ES-I3 (cell line): ENCODE measurements at regions not wholly inside any gene's neighbourhood (a gene's known extent, or its start where the extent isn't known, plus 50 kb on each side); places are given as distances from the start of the nearest gene placed in this dataset.
"Not testable (repeated sequence)": the region's sequence is repeated elsewhere in the genome, so short reads cannot be mapped to it uniquely, and the experiment has no call there.

Source experiments
- H3K36me3 ChIP-seq: 2 replicates; pipeline ENCODE4 v1.6.1; 2013; ENCODE audit warnings: mild to moderate bottlenecking, low read length, control low read depth, moderate library complexity; ENCODE audit not compliant: insufficient read depth
- H3K4me1 ChIP-seq: 2 replicates; pipeline ENCODE4 v1.6.1; 2013; ENCODE audit warnings: mild to moderate bottlenecking, control low read depth, low read length; ENCODE audit not compliant: insufficient read depth
- H3K9ac ChIP-seq: 2 replicates; pipeline ENCODE4 v1.6.1; 2013; ENCODE audit warnings: low read depth, mild to moderate bottlenecking, low read length, moderate library complexity
- H3K9me3 ChIP-seq: 2 replicates; pipeline ENCODE4 v1.6.1; 2013; ENCODE audit warnings: mild to moderate bottlenecking, low read length, moderate library complexity; ENCODE audit not compliant: control insufficient read depth, insufficient read depth

GRCh38 chr9:78677326-78677725 lies 380.4 kb downstream of the PSAT1 start:
- H3K9ac ChIP-seq: no peak overlapping the region
- H3K36me3 ChIP-seq: no peaks in the 10 kb centered on the region
- no peaks in the 10 kb centered on the region for H3K9me3 ChIP-seq
- H3K4me1 ChIP-seq: no peaks in the 10 kb centered on the region

DNA sequence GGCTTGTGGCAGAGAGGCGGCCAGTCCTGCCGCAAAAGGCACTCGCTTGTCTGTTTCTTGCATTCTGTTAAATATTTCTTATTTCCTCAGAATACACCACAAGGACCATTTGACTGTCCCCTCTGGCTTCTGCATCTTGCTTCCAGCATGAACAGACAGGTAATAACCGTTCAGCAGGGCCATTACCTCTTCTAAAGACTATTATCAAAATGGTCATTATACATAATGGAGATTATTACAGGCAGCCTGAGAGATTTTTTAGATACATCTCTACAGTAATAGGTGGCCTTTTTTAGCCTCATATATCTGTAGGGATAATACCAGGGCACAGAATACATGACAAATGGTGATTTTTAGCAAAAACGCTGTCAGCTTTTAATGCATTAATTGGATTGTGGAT lies 382.0 kb downstream of the PSAT1 start:
- H3K4me1 ChIP-seq: no peaks in the 10 kb centered on the region
- no peaks in the 10 kb centered on the region for H3K36me3 ChIP-seq
- no peaks in the 10 kb centered on the region for H3K9me3 ChIP-seq
- H3K9ac ChIP-seq: no peak overlapping the region

GRCh38 chr9:78680196-78680595 lies 383.3 kb downstream of the PSAT1 start:
- Histone ChIP-seq H3K9me3 (no peaks in the 10 kb centered on the region), H3K9ac (no peak overlapping the region), H3K4me1 (no peaks in the 10 kb centered on the region), H3K36me3 (no peaks in the 10 kb centered on the region)

DNA sequence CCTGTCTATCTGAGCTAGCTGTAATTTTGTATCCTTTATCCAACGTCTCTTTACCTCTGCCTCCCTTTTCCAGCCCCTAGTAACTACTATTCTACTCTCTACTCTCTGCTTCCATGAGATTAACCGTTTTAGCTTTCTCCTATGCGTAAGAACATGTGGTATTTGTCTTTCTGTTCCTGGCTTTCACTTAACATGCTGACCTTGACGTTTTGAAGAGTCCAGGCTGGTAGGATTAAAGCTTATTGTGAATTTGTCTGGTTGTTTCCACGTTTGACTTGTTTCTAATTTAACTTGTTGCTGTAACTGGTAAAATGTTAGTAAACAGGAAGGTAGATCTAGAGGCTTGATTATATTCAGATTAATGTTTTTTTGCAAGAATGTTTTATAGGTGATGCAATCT lies 385.3 kb downstream of the PSAT1 start:
- no peaks in the 10 kb centered on the region for H3K9me3 ChIP-seq
- no peaks in the 10 kb centered on the region for H3K36me3 ChIP-seq
- H3K9ac ChIP-seq: no peak overlapping the region
- no peaks in the 10 kb centered on the region for H3K4me1 ChIP-seq

DNA sequence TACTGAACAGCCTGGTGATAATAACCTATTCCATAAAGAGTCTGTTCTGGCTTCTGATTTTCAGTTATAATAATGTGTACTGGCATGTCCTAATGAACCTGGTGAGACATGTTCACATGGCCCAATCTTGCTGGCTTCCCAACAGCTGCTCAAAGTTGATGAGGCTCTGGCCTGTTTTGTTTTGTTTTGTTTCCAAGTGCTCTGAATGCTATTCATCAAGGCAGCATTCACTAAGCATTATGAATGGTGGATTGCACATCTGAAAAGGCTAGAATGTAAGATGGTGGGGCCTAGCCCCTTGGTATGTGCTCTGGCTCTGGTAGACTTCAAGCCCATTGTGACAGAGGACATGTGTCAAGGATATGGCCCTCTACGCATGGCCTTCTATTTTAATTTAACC lies 388.5 kb downstream of the PSAT1 start:
- no peaks in the 10 kb centered on the region for H3K4me1 ChIP-seq
- H3K36me3 ChIP-seq: no peaks in the 10 kb centered on the region
- no peaks in the 10 kb centered on the region for H3K9me3 ChIP-seq
- no peak overlapping the region for H3K9ac ChIP-seq

DNA sequence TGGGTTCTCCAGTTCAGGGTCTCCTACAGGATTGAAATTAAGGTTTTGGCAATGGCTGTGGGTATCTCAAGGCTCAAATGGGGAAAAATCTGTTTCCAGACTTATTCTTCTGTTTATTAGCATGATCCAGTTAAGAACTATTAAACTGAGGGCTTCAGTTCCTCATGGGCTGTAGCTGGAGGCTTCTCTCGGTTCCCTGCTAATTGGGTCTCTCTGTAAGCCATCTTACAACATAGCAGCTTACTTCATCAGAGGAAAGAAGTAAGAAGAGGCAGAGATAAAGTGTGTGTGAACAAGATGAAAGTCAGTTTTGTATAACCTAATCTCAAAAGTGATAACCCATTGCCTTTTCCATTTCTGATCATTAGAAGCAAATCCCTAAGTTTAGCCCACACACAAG lies 391.9 kb downstream of the PSAT1 start:
- no peak overlapping the region for H3K9ac ChIP-seq
- no peaks in the 10 kb centered on the region for H3K36me3 ChIP-seq
- no peaks in the 10 kb centered on the region for H3K4me1 ChIP-seq
- no peaks in the 10 kb centered on the region for H3K9me3 ChIP-seq

- Histone ChIP-seq H3K36me3 (no peaks in the 10 kb centered on the region), H3K9me3 (no peaks in the 10 kb centered on the region), H3K9ac (no peak overlapping the region), H3K4me1 (no peaks in the 10 kb centered on the region)
These were observed 394.6 kb downstream of the PSAT1 start for GRCh38 chr9:78691542-78691941.

- H3K4me1 ChIP-seq: no peaks in the 10 kb centered on the region
- no peaks in the 10 kb centered on the region for H3K36me3 ChIP-seq
- H3K9ac ChIP-seq: no peak overlapping the region
- H3K9me3 ChIP-seq: no peaks in the 10 kb centered on the region
These were observed 395.9 kb downstream of the PSAT1 start for GRCh38 chr9:78692871-78693270.

- Histone ChIP-seq H3K9me3 (no peaks in the 10 kb centered on the region), H3K4me1 (no peaks in the 10 kb centered on the region), H3K36me3 (no peaks in the 10 kb centered on the region), H3K9ac (no peak overlapping the region)
These were observed 398.0 kb downstream of the PSAT1 start for GRCh38 chr9:78694974-78695373.

- Histone ChIP-seq H3K36me3 (no peaks in the 10 kb centered on the region), H3K9ac (no peak overlapping the region), H3K9me3 (no peaks in the 10 kb centered on the region)
These were observed 398.6 kb downstream of the PSAT1 start for GRCh38 chr9:78695519-78695918.

GRCh38 chr9:78697618-78698017 lies 400.7 kb downstream of the PSAT1 start:
- Histone ChIP-seq H3K9me3 (no peaks in the 10 kb centered on the region), H3K9ac (no peak overlapping the region), H3K36me3 (no peaks in the 10 kb centered on the region), H3K4me1 (no peaks in the 10 kb centered on the region)

More at GRCh38 chr9:78695519-78695918, 398.6 kb downstream of the PSAT1 start:
- no peaks in the 10 kb centered on the region for H3K4me1 ChIP-seq

- no peaks in the 10 kb centered on the region for H3K4me1 ChIP-seq
- H3K9ac ChIP-seq: no peak overlapping the region
- no peaks in the 10 kb centered on the region for H3K36me3 ChIP-seq
- H3K9me3 ChIP-seq: no peaks in the 10 kb centered on the region
These were observed 401.4 kb downstream of the PSAT1 start for GRCh38 chr9:78698371-78698770.

- H3K36me3 ChIP-seq, H3K9me3 ChIP-seq, H3K9ac ChIP-seq, H3K4me1 ChIP-seq: not testable (repeated sequence)
These were observed 402.3 kb downstream of the PSAT1 start for GRCh38 chr9:78699217-78699616.

GRCh38 chr9:78704153-78704552 lies 407.2 kb downstream of the PSAT1 start:
- H3K36me3 ChIP-seq, H3K4me1 ChIP-seq, H3K9ac ChIP-seq, H3K9me3 ChIP-seq: not testable (repeated sequence)

DNA sequence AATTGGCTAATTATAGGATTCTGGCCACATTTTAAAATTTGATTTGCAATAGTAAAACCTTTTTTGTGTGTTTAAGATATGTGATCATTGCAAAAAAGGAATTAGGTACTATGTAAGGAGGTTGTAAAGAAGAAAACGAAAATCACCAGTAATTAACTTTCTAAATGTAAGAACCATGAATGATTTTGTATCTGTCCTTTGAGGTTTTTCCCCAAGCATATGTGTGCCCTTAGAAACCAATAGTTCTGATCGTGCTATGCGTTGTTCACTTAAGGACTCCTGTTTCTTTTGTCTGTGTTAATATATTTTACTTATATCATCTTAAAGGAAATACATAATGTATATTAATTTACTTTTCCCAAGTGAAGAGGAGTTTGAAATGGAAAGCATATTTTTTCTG lies 410.2 kb downstream of the PSAT1 start:
- Histone ChIP-seq H3K9ac (no peak overlapping the region), H3K36me3 (no peaks in the 10 kb centered on the region), H3K9me3 (no peaks in the 10 kb centered on the region), H3K4me1 (no peaks in the 10 kb centered on the region)

DNA sequence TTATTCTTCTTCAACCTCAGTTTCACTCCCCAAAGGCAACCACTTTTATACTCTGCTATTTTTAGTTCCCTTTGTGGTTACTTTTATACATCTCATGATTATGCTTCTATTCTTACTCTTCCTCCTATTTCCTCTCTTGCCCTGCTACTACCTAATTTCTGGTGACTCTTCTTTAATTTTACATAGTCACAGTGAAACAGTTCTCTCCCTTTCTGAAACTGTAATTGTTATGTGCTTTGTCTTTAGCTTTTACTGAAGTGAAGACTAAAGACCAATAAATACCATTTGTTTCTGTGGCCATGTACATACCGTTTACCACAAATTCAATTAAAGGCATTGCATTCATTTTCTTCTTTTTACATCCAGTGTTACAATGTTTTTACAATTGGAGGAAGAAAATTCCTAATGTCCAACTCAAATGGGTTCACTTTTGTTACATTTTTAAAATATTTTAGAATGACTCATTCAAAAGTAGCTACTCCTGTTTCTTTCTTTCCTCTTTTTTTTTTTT lies 410.6 kb downstream of the PSAT1 start:
- no peak overlapping the region for H3K9ac ChIP-seq
- H3K9me3 ChIP-seq: no peaks in the 10 kb centered on the region
- no peaks in the 10 kb centered on the region for H3K4me1 ChIP-seq
- no peaks in the 10 kb centered on the region for H3K36me3 ChIP-seq
